Glutamatergic neuron (in vitro differentiated cells): ENCODE measurements at regions not wholly inside any gene's neighbourhood (a gene's known extent, or its start where the extent isn't known, plus 50 kb on each side); places are given as distances from the start of the nearest gene placed in this dataset.

Experiments used
- DNase-seq: peaks from one replicate; pipeline ENCODE4 v3.0.0; 2022
- H3K27ac Mint-ChIP-seq: one replicate; pipeline ENCODE4 v1.8.0; 2020; ENCODE audit warnings: mild to moderate bottlenecking, mixed read lengths, inconsistent platforms; ENCODE audit not compliant: unreplicated experiment
- H3K27me3 Mint-ChIP-seq: one replicate; pipeline ENCODE4 v1.8.0; 2020; ENCODE audit warnings: mild to moderate bottlenecking, moderate library complexity, mixed read lengths, inconsistent platforms; ENCODE audit not compliant: unreplicated experiment
- H3K36me3 Mint-ChIP-seq: one replicate; pipeline ENCODE4 v1.8.0; 2020; ENCODE audit warnings: mild to moderate bottlenecking, mixed read lengths, inconsistent platforms; ENCODE audit not compliant: unreplicated experiment
- H3K4me1 Mint-ChIP-seq: one replicate; pipeline ENCODE4 v1.8.0; 2020; ENCODE audit warnings: mild to moderate bottlenecking, low read depth, mixed read lengths, inconsistent platforms; ENCODE audit not compliant: unreplicated experiment
- H3K4me3 Mint-ChIP-seq: one replicate; pipeline ENCODE4 v1.8.0; 2020; ENCODE audit warnings: mild to moderate bottlenecking, mixed read lengths, inconsistent platforms; ENCODE audit not compliant: unreplicated experiment
- H3K9me3 Mint-ChIP-seq: one replicate; pipeline ENCODE4 v1.8.0; 2020; ENCODE audit warnings: mild to moderate bottlenecking, moderate library complexity, mixed read lengths, inconsistent platforms; ENCODE audit not compliant: unreplicated experiment
- CTCF ChIP-seq: fragments of 200-600 bp; sonication (generic); IDR thresholded peaks from one replicate; pipeline ENCODE4 v1.5.0; 2021; ENCODE audit not compliant: partially characterized antibody, unreplicated experiment

GRCh38 chr3:117101697-117102096, 392.1 kb downstream of the TUSC7 start:
- Mint-ChIP-seq H3K4me3 (no peak overlapping the region), H3K9me3 (no peaks in the 10 kb centered on the region), H3K4me1 (peaks cover 5% of the 10 kb centered on the region), H3K27ac (no peak overlapping the region), H3K36me3 (no peaks in the 10 kb centered on the region), H3K27me3 (no peaks in the 10 kb centered on the region)
- DNase-seq, result no peak
- TF ChIP-seq CTCF, result no peak

DNA sequence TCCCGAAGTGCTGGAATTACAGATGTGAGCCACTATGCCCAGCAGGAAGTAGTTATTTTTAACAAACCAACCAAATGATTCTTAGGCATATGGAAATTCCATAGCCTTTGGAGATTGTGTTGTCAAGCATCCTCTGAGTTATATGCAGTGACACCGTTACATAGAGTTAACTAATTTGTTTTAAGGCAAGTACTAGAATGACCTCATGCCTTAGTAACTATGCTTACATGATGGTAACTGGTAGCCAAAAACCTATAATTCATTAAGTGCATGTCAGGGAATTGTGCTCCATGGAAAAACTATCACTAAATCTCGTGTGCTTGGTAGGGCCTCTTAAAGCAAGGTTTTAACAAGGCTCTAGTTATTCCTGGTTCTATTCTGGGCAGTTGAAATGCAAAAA, 392.8 kb downstream of the TUSC7 start:
- no peaks in the 10 kb centered on the region for H3K9me3 Mint-ChIP-seq
- no peak overlapping the region for H3K4me3 Mint-ChIP-seq

GRCh38 chr3:117103675-117104074, 394.1 kb downstream of the TUSC7 start:
- Mint-ChIP-seq H3K9me3 (no peaks in the 10 kb centered on the region), H3K36me3 (no peaks in the 10 kb centered on the region), H3K4me3 (no peak overlapping the region), H3K27me3 (no peaks in the 10 kb centered on the region), H3K27ac (no peak overlapping the region), H3K4me1 (peaks cover 5% of the 10 kb centered on the region)
- TF ChIP-seq CTCF, result no peak
- DNase-seq, result no peak

More for the DNA sequence above, 392.8 kb downstream of the TUSC7 start:
- H3K36me3 Mint-ChIP-seq, result no peaks in the 10 kb centered on the region
- peaks cover 5% of the 10 kb centered on the region for H3K4me1 Mint-ChIP-seq
- no peak overlapping the region for H3K27ac Mint-ChIP-seq
- no peak for TF ChIP-seq CTCF
- no peaks in the 10 kb centered on the region for H3K27me3 Mint-ChIP-seq
- no peak for DNase-seq

DNA sequence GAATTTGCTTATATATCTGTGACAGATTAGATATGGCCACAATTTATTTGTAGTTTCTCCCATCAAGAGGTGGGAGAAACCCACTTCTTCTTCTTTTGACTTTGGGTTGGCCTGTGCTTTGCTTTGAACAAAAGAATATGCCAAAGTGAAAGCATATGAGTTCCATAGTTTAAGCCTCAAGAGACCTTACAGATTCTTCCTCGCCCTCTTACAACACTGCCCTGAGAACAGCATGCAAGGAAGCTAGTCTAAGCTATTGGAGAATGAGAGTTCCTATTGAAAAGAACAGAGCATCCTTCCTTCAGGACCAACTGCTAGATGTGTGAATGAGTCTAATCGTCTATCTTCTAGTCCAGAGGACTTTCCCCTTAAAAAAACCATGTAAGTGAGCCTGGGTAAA, 394.8 kb downstream of the TUSC7 start:
- no peak for TF ChIP-seq CTCF
- H3K4me1 Mint-ChIP-seq, result peaks cover 5% of the 10 kb centered on the region
- no peak overlapping the region for H3K27ac Mint-ChIP-seq
- H3K4me3 Mint-ChIP-seq, result no peak overlapping the region
- H3K27me3 Mint-ChIP-seq, result no peaks in the 10 kb centered on the region
- no peaks in the 10 kb centered on the region for H3K36me3 Mint-ChIP-seq
- DNase-seq, result no peak
- no peaks in the 10 kb centered on the region for H3K9me3 Mint-ChIP-seq

- no peak overlapping the region for H3K27ac Mint-ChIP-seq
- H3K36me3 Mint-ChIP-seq, result no peaks in the 10 kb centered on the region
- peaks cover 5% of the 10 kb centered on the region for H3K4me1 Mint-ChIP-seq
- no peaks in the 10 kb centered on the region for H3K27me3 Mint-ChIP-seq
- no peak overlapping the region for H3K4me3 Mint-ChIP-seq
- no peak for TF ChIP-seq CTCF
- H3K9me3 Mint-ChIP-seq, result no peaks in the 10 kb centered on the region
- no peak for DNase-seq
Measured at GRCh38 chr3:117104792-117105191, 395.2 kb downstream of the TUSC7 start.
